DND-41 (cell line): ENCODE measurements at regions not wholly inside any gene's neighbourhood (a gene's known extent, or its start where the extent isn't known, plus 50 kb on each side); places are given as distances from the start of the nearest gene placed in this dataset.

ENCODE experiments used
- ATAC-seq: fragments of 200-7000 bp; cut with Tn5 transposase; 3 replicates; pipeline ENCODE4 v1.9.1; 2021; ENCODE audit warnings: low read depth; ENCODE audit not compliant: insufficient read depth
- DNase-seq: peaks from one replicate; pipeline ENCODE4 v3.0.0-alpha.2; 2020
- H2AFZ ChIP-seq: 2 replicates; pipeline ENCODE4 v1.6.0; 2012; ENCODE audit warnings: low read depth, low read length
- H3K27ac ChIP-seq: 2 replicates; pipeline ENCODE4 v1.5.1; 2012; ENCODE audit warnings: low read length, inconsistent platforms
- H3K27me3 ChIP-seq: fragments of 200-600 bp; sonication (generic); 2 replicates; pipeline ENCODE4 v1.6.0; 2012; ENCODE audit warnings: low read length, mild to moderate bottlenecking, inconsistent platforms; ENCODE audit not compliant: insufficient read depth, poor library complexity
- H3K36me3 ChIP-seq: 2 replicates; pipeline ENCODE4 v1.5.1; 2012; ENCODE audit warnings: low read length, inconsistent platforms; ENCODE audit not compliant: insufficient read depth
- H3K4me1 ChIP-seq: 2 replicates; pipeline ENCODE4 v1.5.1; 2012; ENCODE audit warnings: mild to moderate bottlenecking, low read length; ENCODE audit not compliant: insufficient read depth
- H3K4me2 ChIP-seq: 2 replicates; pipeline ENCODE4 v1.6.0; 2012; ENCODE audit warnings: mild to moderate bottlenecking, moderate library complexity, low read length, inconsistent platforms; ENCODE audit not compliant: insufficient read depth
- H3K4me3 ChIP-seq, 2 experiments: fragments of 200-600 bp in 1 of 2; shearing (Covaris generic) in 1 of 2; 2 replicates each; pipeline ENCODE4 v1.5.1; 2012 to 2016; ENCODE audit warnings: inconsistent platforms in 2 of 2, low read length in 2 of 2, mild to moderate bottlenecking in 2 of 2, low read depth in 1 of 2, moderate library complexity in 1 of 2
- H3K79me2 ChIP-seq: 2 replicates; pipeline ENCODE4 v1.6.0; 2012; ENCODE audit warnings: low read length, inconsistent platforms; ENCODE audit not compliant: insufficient read depth
- H3K9ac ChIP-seq: 2 replicates; pipeline ENCODE4 v1.6.0; 2012; ENCODE audit warnings: low read depth, mild to moderate bottlenecking, inconsistent platforms, low read length, moderate library complexity
- H3K9me3 ChIP-seq: 2 replicates; pipeline ENCODE4 v1.5.1; 2012; ENCODE audit warnings: low read length, moderate library complexity, mild to moderate bottlenecking, inconsistent platforms; ENCODE audit not compliant: insufficient read depth, severe bottlenecking
- H4K20me1 ChIP-seq: 2 replicates; pipeline ENCODE4 v1.6.0; 2012; ENCODE audit warnings: low read length; ENCODE audit not compliant: insufficient read depth
- EZH2 ChIP-seq: IDR thresholded peaks from 3 replicates; pipeline ENCODE4 v1.6.1; 2012; ENCODE audit warnings: borderline replicate concordance, low read depth, mild to moderate bottlenecking, moderate library complexity, low read length, inconsistent platforms; ENCODE audit not compliant: severe bottlenecking
- TF ChIP-seq, protein P1 (sequence below): IDR thresholded peaks from 2 replicates; pipeline ENCODE4 v1.5.1; 2012; ENCODE audit warnings: borderline replicate concordance, low read length, moderate library complexity, mild to moderate bottlenecking; ENCODE audit not compliant: poor library complexity, severe bottlenecking; ENCODE audit errors: extremely low read depth

DNA sequence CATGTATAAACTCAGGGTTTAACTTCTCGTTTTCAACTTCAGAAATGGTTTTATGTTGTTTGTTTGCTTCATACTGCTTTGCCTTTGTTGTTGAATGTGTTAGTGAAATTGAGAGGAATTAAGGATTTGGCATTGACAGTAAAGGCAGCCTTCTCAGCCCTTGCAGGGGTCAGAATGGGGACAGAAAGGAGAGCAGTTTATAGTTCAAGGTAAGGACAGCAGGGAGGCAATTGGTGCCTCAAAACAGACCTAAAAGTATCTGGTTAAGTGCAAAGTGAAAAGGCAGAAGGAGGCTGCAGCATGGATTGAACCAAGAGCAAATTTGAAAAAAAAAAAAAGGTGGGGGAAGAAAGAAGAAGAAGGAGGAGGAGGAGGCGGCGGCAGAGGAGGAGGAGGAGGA, 835.0 kb upstream of the ADGRL3 start:
- Histone ChIP-seq H3K9ac (no peak overlapping the region), H3K27me3 (no peaks in the 10 kb centered on the region), H3K4me1 (no peaks in the 10 kb centered on the region), H3K4me2 (no peak overlapping the region), H2AFZ (no peak overlapping the region), H3K4me3 (no peak overlapping the region), H4K20me1 (no peaks in the 10 kb centered on the region), H3K9me3 (no peaks in the 10 kb centered on the region), H3K79me2 (no peaks in the 10 kb centered on the region), H3K27ac (no peak overlapping the region), H3K36me3 (no peaks in the 10 kb centered on the region)
- TF ChIP-seq, protein P1, sequence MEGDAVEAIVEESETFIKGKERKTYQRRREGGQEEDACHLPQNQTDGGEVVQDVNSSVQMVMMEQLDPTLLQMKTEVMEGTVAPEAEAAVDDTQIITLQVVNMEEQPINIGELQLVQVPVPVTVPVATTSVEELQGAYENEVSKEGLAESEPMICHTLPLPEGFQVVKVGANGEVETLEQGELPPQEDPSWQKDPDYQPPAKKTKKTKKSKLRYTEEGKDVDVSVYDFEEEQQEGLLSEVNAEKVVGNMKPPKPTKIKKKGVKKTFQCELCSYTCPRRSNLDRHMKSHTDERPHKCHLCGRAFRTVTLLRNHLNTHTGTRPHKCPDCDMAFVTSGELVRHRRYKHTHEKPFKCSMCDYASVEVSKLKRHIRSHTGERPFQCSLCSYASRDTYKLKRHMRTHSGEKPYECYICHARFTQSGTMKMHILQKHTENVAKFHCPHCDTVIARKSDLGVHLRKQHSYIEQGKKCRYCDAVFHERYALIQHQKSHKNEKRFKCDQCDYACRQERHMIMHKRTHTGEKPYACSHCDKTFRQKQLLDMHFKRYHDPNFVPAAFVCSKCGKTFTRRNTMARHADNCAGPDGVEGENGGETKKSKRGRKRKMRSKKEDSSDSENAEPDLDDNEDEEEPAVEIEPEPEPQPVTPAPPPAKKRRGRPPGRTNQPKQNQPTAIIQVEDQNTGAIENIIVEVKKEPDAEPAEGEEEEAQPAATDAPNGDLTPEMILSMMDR: no peak
- TF ChIP-seq EZH2: no peak
- DNase-seq (no peak), ATAC-seq (no peak)

DNA sequence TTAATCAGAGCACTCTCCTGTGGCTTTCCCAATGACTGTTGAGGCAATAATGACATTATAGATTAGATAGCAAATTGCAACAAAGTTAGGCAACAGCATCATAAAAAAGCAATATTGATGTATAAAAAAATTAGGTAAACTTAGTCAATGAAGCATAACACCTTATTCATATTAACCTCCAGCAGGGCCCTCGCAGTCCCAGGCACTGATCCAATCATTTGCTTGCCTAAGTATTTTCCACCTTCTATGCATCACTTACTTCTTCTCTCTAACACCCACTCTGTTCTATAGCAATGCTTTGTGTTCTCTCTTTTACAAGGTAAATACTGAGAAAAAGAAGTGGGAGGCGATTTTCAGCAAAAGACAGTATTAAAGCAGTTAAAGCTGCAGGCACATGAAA, 833.5 kb upstream of the ADGRL3 start:
- Histone ChIP-seq H3K36me3 (no peaks in the 10 kb centered on the region), H4K20me1 (no peaks in the 10 kb centered on the region), H3K4me3 (no peak overlapping the region), H3K79me2 (no peaks in the 10 kb centered on the region), H3K9ac (no peak overlapping the region), H3K27ac (no peak overlapping the region), H3K27me3 (no peaks in the 10 kb centered on the region), H3K4me2 (no peak overlapping the region), H3K4me1 (no peaks in the 10 kb centered on the region), H2AFZ (no peak overlapping the region), H3K9me3 (no peaks in the 10 kb centered on the region)
- TF ChIP-seq EZH2: no peak
- TF ChIP-seq, protein P1: no peak
- no peak for DNase-seq
- no peak for ATAC-seq

DNA sequence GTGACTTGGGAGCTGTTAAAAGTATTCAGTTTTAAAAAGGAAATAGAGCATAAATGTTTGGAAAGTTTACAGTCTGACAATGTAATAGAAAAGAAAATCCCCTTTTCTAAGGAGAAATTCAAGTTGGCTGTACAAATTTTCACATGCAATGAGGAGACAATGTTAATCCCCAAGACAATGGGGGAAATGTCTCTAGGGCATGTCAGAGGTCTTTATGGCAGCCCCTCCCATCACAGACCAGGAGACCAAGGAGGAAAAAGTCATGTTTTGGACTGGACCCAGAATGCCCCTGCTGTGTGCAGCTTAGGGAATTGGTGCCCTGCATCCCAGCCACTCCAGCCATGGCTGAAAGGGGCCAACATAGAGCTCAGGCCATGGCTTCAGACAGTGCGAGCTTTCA, 831.1 kb upstream of the ADGRL3 start:
- H2AFZ ChIP-seq: no peak overlapping the region
- no peaks in the 10 kb centered on the region for H3K4me1 ChIP-seq
- no peak overlapping the region for H3K4me3 ChIP-seq
- ATAC-seq (no peak), DNase-seq (no peak)
- H3K79me2 ChIP-seq: no peaks in the 10 kb centered on the region
- TF ChIP-seq, protein P1: no peak
- no peak for TF ChIP-seq EZH2
- no peak overlapping the region for H3K27ac ChIP-seq
- H3K36me3 ChIP-seq: no peaks in the 10 kb centered on the region
- H3K9ac ChIP-seq: no peak overlapping the region
- no peak overlapping the region for H3K4me2 ChIP-seq
- H4K20me1 ChIP-seq: no peaks in the 10 kb centered on the region
- no peaks in the 10 kb centered on the region for H3K27me3 ChIP-seq
- H3K9me3 ChIP-seq: no peaks in the 10 kb centered on the region

DNA sequence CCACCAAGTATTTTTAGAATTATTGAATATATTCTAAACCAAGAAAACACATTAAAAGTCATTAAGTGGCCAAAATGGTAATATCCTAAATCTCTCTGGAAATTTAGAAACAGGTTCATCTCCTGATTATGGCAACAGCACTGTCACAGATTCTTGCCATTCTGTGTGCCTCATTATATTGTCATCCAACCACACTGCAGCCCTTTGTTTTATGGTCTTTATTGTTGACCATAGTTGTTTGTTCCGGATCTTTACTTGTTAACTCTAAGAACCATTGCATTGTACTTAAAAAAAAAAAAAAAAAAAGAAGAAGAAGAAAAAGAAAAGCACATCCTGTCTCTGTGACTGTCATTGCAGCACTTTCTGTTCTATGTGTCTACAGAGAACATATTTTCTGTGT, 822.1 kb upstream of the ADGRL3 start:
- Histone ChIP-seq H3K79me2 (no peaks in the 10 kb centered on the region), H3K4me2 (no peak overlapping the region), H3K4me3 (no peak overlapping the region), H2AFZ (no peak overlapping the region), H3K9me3 (no peaks in the 10 kb centered on the region), H4K20me1 (no peaks in the 10 kb centered on the region), H3K9ac (no peak overlapping the region), H3K27me3 (no peaks in the 10 kb centered on the region), H3K27ac (no peak overlapping the region), H3K4me1 (no peaks in the 10 kb centered on the region), H3K36me3 (no peaks in the 10 kb centered on the region)
- DNase-seq: no peak
- no peak for ATAC-seq
- no peak for TF ChIP-seq EZH2
- TF ChIP-seq, protein P1: no peak
